Fibroblast of mammary gland (primary cell): ENCODE measurements at regions not wholly inside any gene's neighbourhood (a gene's known extent, or its start where the extent isn't known, plus 50 kb on each side); places are given as distances from the start of the nearest gene placed in this dataset.
"Not testable (repeated sequence)": the region's sequence is repeated elsewhere in the genome, so short reads cannot be mapped to it uniquely, and the experiment has no call there.

ENCODE experiments used
- DNase-seq: peaks from one replicate; pipeline ENCODE4 v3.0.0-alpha.2; 2010; ENCODE audit warnings: low read depth
- H3K4me3 ChIP-seq: 2 replicates; pipeline ENCODE4 v1.5.1; 2011; ENCODE audit warnings: low read depth, mild to moderate bottlenecking, low read length, moderate library complexity; ENCODE audit not compliant: control insufficient read depth
- CTCF ChIP-seq: conservative IDR thresholded peaks from 2 replicates; pipeline ENCODE4 v1.5.1; 2011; ENCODE audit warnings: low read depth, low read length, inconsistent platforms; ENCODE audit not compliant: control insufficient read depth, insufficient read depth

- no peak overlapping the region for H3K4me3 ChIP-seq
- TF ChIP-seq CTCF = no peak
- no peak for DNase-seq
These were observed 55.7 kb upstream of the FAT3 start for GRCh38 chr11:92168936-92169335.

GRCh38 chr11:92167571-92167970 is 57.0 kb upstream of the FAT3 start:
- TF ChIP-seq CTCF = no peak
- DNase-seq = no peak
- H3K4me3 ChIP-seq = no peak overlapping the region

- no peak overlapping the region for H3K4me3 ChIP-seq
- TF ChIP-seq CTCF = no peak
- DNase-seq = no peak
These were observed 58.3 kb upstream of the FAT3 start for GRCh38 chr11:92166335-92166734.

- no peak for DNase-seq
- H3K4me3 ChIP-seq = no peak overlapping the region
- no peak for TF ChIP-seq CTCF
These were observed 60.7 kb upstream of the FAT3 start for GRCh38 chr11:92163879-92164278.

- TF ChIP-seq CTCF = no peak
- H3K4me3 ChIP-seq = no peak overlapping the region
- no peak for DNase-seq
These were observed 61.8 kb upstream of the FAT3 start for GRCh38 chr11:92162776-92163175.

GRCh38 chr11:92159931-92160330 is 64.7 kb upstream of the FAT3 start:
- TF ChIP-seq CTCF = no peak
- DNase-seq = no peak
- no peak overlapping the region for H3K4me3 ChIP-seq

GRCh38 chr11:92157390-92157789 is 67.2 kb upstream of the FAT3 start:
- not testable (repeated sequence) for H3K4me3 ChIP-seq, DNase-seq

GRCh38 chr11:92154611-92155010 is 70.0 kb upstream of the FAT3 start:
- no peak for TF ChIP-seq CTCF
- H3K4me3 ChIP-seq = no peak overlapping the region
- DNase-seq = no peak
